DND-41 (cell line): ENCODE measurements at regions not wholly inside any gene's neighbourhood (a gene's known extent, or its start where the extent isn't known, plus 50 kb on each side); places are given as distances from the start of the nearest gene placed in this dataset.

Experiments used
- ATAC-seq: fragments of 200-7000 bp; cut with Tn5 transposase; 3 replicates; pipeline ENCODE4 v1.9.1; 2021; ENCODE audit warnings: low read depth; ENCODE audit not compliant: insufficient read depth
- DNase-seq: peaks from one replicate; pipeline ENCODE4 v3.0.0-alpha.2; 2020
- H2AFZ ChIP-seq: 2 replicates; pipeline ENCODE4 v1.6.0; 2012; ENCODE audit warnings: low read depth, low read length
- H3K27ac ChIP-seq: 2 replicates; pipeline ENCODE4 v1.5.1; 2012; ENCODE audit warnings: low read length, inconsistent platforms
- H3K27me3 ChIP-seq: fragments of 200-600 bp; sonication (generic); 2 replicates; pipeline ENCODE4 v1.6.0; 2012; ENCODE audit warnings: low read length, mild to moderate bottlenecking, inconsistent platforms; ENCODE audit not compliant: insufficient read depth, poor library complexity
- H3K36me3 ChIP-seq: 2 replicates; pipeline ENCODE4 v1.5.1; 2012; ENCODE audit warnings: low read length, inconsistent platforms; ENCODE audit not compliant: insufficient read depth
- H3K4me1 ChIP-seq: 2 replicates; pipeline ENCODE4 v1.5.1; 2012; ENCODE audit warnings: mild to moderate bottlenecking, low read length; ENCODE audit not compliant: insufficient read depth
- H3K4me2 ChIP-seq: 2 replicates; pipeline ENCODE4 v1.6.0; 2012; ENCODE audit warnings: mild to moderate bottlenecking, moderate library complexity, low read length, inconsistent platforms; ENCODE audit not compliant: insufficient read depth
- H3K4me3 ChIP-seq, 2 experiments: fragments of 200-600 bp in 1 of 2; shearing (Covaris generic) in 1 of 2; 2 replicates each; pipeline ENCODE4 v1.5.1; 2012 to 2016; ENCODE audit warnings: inconsistent platforms in 2 of 2, low read length in 2 of 2, mild to moderate bottlenecking in 2 of 2, low read depth in 1 of 2, moderate library complexity in 1 of 2
- H3K79me2 ChIP-seq: 2 replicates; pipeline ENCODE4 v1.6.0; 2012; ENCODE audit warnings: low read length, inconsistent platforms; ENCODE audit not compliant: insufficient read depth
- H3K9ac ChIP-seq: 2 replicates; pipeline ENCODE4 v1.6.0; 2012; ENCODE audit warnings: low read depth, mild to moderate bottlenecking, inconsistent platforms, low read length, moderate library complexity
- H3K9me3 ChIP-seq: 2 replicates; pipeline ENCODE4 v1.5.1; 2012; ENCODE audit warnings: low read length, moderate library complexity, mild to moderate bottlenecking, inconsistent platforms; ENCODE audit not compliant: insufficient read depth, severe bottlenecking
- H4K20me1 ChIP-seq: 2 replicates; pipeline ENCODE4 v1.6.0; 2012; ENCODE audit warnings: low read length; ENCODE audit not compliant: insufficient read depth
- CTCF ChIP-seq: IDR thresholded peaks from 2 replicates; pipeline ENCODE4 v1.5.1; 2012; ENCODE audit warnings: borderline replicate concordance, low read length, moderate library complexity, mild to moderate bottlenecking; ENCODE audit not compliant: poor library complexity, severe bottlenecking; ENCODE audit errors: extremely low read depth
- EZH2 ChIP-seq: IDR thresholded peaks from 3 replicates; pipeline ENCODE4 v1.6.1; 2012; ENCODE audit warnings: borderline replicate concordance, low read depth, mild to moderate bottlenecking, moderate library complexity, low read length, inconsistent platforms; ENCODE audit not compliant: severe bottlenecking

GRCh38 chr3:72655723-72656122, 192.5 kb downstream of the SHQ1 start:
- H3K27me3 ChIP-seq: no peaks in the 10 kb centered on the region
- ATAC-seq: no peak
- H2AFZ ChIP-seq: no peak overlapping the region
- no peaks in the 10 kb centered on the region for H3K79me2 ChIP-seq
- no peaks in the 10 kb centered on the region for H3K36me3 ChIP-seq
- no peak for DNase-seq
- TF ChIP-seq EZH2: no peak
- TF ChIP-seq CTCF: peak; percentile 27
- H3K9ac ChIP-seq: no peak overlapping the region
- H3K4me3 ChIP-seq: no peak overlapping the region
- no peaks in the 10 kb centered on the region for H4K20me1 ChIP-seq
- no peak overlapping the region for H3K4me2 ChIP-seq
- H3K27ac ChIP-seq: no peak overlapping the region
- peaks cover 16% of the 10 kb centered on the region for H3K4me1 ChIP-seq
- no peaks in the 10 kb centered on the region for H3K9me3 ChIP-seq

GRCh38 chr3:72655131-72655551, 193.1 kb downstream of the SHQ1 start:
- Histone ChIP-seq H3K4me3 (no peak overlapping the region), H3K27me3 (no peaks in the 10 kb centered on the region), H3K27ac (no peak overlapping the region), H3K4me1 (peaks cover 16% of the 10 kb centered on the region), H3K9me3 (no peaks in the 10 kb centered on the region), H3K9ac (no peak overlapping the region), H4K20me1 (no peaks in the 10 kb centered on the region), H2AFZ (no peak overlapping the region), H3K36me3 (no peaks in the 10 kb centered on the region), H3K4me2 (no peak overlapping the region), H3K79me2 (no peaks in the 10 kb centered on the region)
- no peak for TF ChIP-seq EZH2
- no peak for TF ChIP-seq CTCF
- DNase-seq (no peak), ATAC-seq (no peak)

- peak; percentile 31 for DNase-seq
- Histone ChIP-seq H3K27me3 (no peaks in the 10 kb centered on the region), H2AFZ (no peak overlapping the region), H3K4me3 (no peak overlapping the region), H3K9me3 (no peaks in the 10 kb centered on the region), H3K36me3 (no peaks in the 10 kb centered on the region), H4K20me1 (no peaks in the 10 kb centered on the region), H3K79me2 (no peaks in the 10 kb centered on the region), H3K27ac (no peak overlapping the region), H3K4me2 (no peak overlapping the region), H3K4me1 (peaks cover 5% of the 10 kb centered on the region), H3K9ac (no peak overlapping the region)
- TF ChIP-seq CTCF (no peak), EZH2 (no peak)
- ATAC-seq: peak; percentile 63
Observed at GRCh38 chr3:72652395-72652794, 195.8 kb downstream of the SHQ1 start.

GRCh38 chr3:72651498-72651897, 196.7 kb downstream of the SHQ1 start:
- Histone ChIP-seq H3K36me3 (no peaks in the 10 kb centered on the region), H3K9ac (no peak overlapping the region), H3K4me3 (no peak overlapping the region), H3K4me1 (peaks cover 4% of the 10 kb centered on the region), H3K27me3 (no peaks in the 10 kb centered on the region), H3K27ac (no peak overlapping the region), H2AFZ (no peak overlapping the region), H3K9me3 (no peaks in the 10 kb centered on the region), H3K79me2 (no peaks in the 10 kb centered on the region), H3K4me2 (no peak overlapping the region), H4K20me1 (no peaks in the 10 kb centered on the region)
- TF ChIP-seq EZH2 (no peak), CTCF (no peak)
- ATAC-seq (no peak), DNase-seq (no peak)
